Globus pallidus (tissue), 1 donor: ENCODE measurements at regions not wholly inside any gene's neighbourhood (a gene's known extent, or its start where the extent isn't known, plus 50 kb on each side); places are given as distances from the start of the nearest gene placed in this dataset.

ENCODE experiments used
- DNase-seq: peaks from one replicate; pipeline ENCODE4 v3.0.0-alpha.2; 2015; ENCODE audit warnings: low spot score

DNA sequence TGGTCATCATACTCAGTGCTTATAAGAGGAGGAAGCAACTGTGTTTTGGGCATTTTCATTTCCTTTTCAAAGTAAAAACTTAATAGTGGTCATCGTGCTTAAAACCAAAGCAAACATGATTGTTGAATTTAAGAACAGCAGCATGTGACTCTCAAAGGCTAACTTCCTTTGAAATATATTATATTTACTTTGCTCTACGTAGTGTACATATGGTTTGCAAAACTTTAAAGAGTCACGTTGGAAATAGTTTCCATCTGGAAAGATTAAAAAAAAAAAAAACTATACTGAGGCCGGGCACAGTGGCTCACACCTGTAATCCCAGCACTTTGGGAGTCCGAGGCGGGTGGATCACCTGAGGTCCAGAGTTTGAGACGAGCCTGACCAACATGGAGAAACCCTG lies 367.9 kb upstream of the BCHE start:
- no peak for DNase-seq

DNA sequence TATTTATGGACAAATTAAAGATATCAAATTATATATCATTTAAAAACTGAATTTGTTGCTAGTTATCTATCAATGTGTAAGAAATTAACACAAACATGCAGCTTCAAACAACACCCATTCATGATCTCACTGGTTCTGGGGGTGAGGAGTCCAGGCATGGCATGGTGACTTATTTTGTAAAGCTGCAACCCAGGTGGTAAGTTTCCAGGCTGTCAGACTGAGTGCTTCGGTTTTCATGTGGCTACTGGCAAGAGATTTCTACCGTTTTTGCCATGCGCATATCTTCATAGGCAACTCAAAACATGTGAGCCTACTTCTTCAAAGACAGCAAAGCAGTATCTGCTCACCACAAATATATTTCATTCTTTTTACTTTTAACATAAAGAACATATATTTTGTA lies 364.3 kb upstream of the BCHE start:
- no peak for DNase-seq

DNA sequence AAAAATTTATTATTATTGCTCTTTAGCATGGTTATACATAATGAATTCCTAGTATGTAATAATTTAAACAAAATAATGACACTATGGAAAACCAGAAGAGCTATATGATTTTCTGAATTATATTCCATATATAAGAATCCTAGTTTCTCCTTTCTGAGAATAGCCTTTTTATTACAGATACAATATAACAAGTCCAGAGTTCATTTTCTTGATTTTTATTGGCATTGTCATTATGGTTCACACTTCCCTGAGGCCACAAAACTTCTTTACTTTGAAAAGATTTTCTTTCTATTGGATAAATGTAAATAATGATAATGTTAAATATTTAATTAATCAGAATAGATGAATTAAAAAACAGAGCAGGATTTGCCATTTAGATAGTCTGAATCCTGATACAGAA lies 362.3 kb upstream of the BCHE start:
- DNase-seq: no peak

DNA sequence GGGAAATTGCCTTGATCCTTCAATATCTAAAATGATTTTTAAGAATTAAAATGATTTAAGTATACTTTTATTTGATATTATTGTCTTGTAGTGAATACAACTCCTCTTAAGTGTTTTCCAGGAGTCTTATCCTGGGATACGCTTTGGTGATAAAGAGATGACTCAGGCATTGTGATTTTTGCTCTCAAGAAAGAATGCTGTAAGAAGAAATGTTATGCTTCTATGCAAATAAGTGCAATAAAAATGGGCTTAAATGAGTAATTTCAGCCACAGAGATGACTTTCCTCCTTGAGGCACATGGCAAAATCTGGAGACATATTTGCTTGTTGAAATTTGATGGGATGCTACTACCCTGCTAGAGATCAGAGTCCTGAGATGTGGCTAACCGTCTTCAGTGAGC lies 358.6 kb upstream of the BCHE start:
- no peak for DNase-seq

DNA sequence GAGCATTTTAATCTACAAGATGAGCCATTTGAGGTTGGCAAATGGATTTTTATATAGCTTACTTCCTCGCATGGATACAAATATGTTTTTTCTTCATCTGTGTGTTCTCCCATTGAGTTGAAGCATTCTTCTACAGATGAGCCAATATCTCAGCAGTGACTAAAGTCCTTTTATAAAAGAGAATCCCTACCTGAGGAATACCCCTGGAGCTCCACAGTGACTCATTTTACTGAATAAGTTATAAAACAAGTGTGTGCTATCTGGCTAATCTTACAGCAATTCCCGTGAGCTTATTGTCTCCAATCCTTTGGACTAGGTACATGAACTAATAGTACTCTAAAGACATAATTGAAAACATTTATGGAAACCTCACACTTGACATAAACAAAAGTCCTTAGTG lies 354.2 kb upstream of the BCHE start:
- DNase-seq: no peak

DNA sequence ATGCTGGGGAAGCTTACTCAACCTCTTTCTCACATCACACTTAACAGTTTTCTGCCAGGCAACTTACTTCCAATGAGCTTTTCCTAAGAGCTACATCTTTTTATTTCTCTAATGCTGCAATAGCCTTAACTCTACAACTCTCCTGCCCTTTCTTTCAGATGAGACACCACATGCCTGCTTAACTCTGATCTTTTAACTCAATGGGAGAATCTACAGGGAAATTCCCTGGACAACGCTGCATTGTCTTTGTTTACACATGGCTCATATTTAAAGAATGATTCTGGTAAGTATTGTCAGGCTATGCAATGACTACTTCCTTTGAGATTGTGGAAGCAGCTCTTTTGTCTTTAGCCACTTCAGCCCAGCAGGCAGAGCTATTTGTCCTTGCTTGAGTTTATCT lies 353.1 kb upstream of the BCHE start:
- DNase-seq: no peak

DNA sequence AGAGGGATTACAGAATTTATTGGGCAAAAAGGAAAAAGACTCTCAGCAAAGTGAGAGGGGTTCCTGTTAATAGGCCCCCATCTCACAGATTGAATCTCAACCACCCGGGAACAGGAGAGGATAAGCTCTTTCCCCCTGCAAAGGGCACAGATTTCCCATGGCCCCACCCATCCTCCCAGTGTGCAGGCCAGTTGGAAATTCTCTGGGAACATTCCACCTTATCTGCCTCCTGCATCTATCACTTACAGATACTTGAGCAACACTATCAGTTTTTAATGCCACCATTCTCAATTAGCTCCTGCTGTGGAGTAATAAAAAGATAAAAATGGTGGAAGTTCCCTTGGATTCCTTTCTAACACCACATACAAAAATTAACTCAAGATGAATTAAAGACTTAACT lies 350.0 kb upstream of the BCHE start:
- no peak for DNase-seq

DNA sequence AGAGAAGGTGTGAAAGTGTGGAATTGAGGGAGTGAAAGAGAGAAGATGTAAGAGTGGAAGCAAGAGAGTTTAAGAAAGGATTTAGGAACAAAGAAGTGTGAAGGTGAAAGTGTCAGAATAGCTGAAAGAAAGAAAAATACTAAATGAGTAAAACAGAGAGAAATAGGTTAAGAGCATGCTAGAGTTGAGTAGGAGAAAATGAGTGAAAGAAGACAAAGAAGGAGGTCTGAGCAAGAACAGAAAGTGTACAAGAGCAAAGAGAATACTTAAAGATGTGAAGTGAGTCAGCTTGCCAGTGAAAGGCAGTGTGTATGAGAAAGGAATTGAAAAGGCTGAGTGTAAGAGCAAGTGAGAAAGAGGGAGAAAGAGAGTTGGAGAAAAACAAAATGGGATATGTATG lies 348.8 kb upstream of the BCHE start:
- DNase-seq: no peak

DNA sequence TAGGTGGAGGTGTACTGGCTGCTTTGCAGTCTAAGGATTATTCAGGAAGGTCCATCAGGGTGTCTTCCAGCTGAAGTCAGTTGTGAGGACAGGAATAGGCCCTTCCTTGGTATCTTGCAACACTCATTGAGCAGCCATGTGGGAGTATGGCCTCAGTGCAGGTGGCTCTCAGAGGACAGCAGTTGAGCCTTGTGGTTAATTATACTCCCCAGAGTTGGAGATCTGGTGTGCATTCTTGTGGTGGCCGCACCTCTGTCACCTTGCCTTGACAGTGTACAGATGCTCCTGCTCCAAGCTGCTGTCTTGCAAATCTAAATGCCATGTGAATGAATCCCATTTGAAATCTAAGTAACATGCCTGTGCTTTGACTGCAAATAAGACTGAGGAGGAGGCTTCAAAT lies 339.9 kb upstream of the BCHE start:
- DNase-seq: no peak

DNA sequence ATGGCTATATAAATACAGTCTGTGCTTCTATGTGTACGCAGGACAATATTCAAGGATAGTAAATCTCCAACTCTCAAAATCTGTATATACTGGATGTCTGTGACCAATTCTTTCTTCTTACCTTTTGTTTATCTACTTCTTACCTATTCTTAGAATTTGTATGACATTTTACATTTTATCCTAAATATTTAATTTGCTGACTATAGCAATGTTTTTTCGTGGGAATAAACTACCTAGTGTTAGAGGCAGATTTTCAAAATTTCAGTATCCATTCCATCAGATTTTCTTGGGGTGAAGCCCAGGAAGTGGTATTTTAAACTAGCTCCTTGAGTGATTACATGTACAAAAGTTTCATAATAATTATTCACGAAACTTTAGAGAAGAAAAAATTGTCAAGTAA lies 334.5 kb upstream of the BCHE start:
- DNase-seq: no peak

DNA sequence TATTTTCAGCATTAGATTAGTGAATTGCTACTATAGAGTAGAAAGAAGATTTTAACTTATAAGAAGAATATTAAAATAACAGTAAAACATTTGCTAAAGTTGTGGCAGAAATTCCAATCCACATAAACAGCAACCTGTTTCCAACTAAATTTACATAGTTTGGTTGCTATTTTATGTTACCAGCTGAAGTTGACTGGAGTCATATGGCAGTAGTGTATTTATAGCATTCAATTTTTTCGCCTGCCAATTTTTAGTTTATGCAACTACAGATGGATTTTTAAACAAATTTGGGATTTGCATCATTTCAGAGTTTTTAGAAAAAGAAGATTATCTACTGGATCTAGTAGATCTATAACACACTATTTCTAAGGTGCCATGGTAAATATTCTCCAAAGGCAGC lies 332.5 kb upstream of the BCHE start:
- DNase-seq: no peak

DNA sequence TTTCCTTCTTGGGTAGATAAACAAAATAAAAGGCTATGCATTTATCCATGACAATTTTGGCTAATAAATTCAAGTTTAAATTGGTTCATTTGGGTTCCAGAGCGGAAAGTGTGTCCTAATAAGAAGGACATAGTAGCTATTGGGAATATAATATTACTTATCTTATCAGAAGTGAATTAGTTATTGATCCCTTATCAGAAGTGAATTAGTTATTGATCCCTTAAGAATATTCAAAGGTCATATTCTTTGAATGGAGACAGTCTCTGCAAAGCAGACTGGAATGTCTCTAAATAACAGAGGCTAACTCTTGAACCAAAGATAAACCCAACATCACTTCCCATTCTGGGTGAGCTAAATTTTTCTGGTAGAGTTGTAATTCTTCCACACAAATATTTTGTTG lies 290.7 kb upstream of the BCHE start:
- DNase-seq: no peak

DNA sequence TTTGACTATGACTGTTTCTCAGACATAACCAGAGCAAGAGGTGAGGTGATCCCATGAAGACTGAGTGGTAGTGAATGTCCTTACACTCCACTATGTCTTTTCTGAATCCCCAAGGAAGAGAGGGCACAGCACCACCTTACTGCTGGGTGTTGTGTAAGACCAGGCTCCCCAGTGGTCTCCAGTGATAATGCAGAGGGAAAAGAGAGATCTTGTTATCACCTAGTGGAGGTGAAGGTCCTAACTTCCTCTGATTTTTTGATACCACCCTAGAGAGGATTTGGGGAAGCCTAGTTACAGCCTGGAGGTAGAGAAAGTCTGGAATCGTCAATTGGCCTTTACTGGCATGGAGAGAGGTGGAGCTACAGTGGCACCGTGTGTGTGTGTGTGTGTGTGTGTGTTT lies 288.0 kb upstream of the BCHE start:
- no peak for DNase-seq

DNA sequence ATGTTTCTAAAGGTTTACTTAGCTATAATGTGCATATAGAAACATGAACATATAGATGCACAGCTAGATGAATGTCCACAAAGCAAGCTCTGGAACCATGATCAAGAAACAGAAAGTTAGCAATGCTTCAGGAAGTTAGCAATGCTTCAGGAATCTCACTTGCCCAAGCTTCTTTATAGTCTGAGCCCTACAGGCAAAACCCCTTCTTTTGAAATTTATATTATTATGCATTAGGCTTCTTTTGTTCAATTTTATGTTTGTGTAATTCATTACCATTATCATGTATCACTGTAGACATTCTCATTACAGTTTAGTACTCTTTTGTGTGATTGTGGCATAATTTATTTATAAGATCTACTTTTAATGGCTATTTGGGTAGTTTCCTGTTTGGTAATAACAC lies 286.4 kb upstream of the BCHE start:
- no peak for DNase-seq

DNA sequence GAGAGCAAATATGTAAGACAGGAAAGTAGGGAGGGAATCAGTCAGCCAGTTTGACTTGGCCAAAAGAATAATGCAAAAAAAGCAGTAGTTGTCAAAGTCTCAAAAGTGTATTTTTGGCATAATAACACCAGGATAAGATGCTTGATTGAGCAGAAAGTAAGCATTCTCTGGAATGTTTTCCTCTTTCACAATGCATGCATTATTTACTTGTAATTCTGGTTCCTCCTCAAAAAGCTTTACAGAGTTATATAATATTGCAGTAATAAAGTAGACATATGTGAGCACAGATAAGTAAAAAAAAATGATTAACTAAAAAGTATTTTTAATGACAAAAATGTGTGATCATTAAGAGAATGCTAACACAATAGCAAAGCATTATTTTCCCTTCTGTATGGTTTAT lies 285.9 kb upstream of the BCHE start:
- DNase-seq: no peak

DNA sequence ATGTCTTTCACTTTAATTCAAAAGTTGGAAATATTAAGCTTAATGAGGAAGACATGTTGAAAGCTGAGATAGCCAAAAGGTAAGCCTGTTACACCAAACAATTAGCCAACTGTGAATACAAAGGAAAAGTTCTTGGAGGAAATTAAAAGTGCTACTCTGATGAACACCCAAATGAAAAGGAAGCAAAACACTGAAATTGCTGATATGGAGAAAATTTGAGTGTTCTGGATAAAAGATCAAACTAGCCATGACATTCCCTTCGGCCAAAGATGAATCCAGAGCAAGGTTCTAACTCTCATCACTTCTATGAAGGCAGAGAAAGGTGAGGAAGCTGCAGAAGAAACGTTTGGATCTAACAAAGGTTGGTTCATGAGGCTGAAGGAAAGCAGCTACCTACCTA lies 280.8 kb upstream of the BCHE start:
- no peak for DNase-seq

DNA sequence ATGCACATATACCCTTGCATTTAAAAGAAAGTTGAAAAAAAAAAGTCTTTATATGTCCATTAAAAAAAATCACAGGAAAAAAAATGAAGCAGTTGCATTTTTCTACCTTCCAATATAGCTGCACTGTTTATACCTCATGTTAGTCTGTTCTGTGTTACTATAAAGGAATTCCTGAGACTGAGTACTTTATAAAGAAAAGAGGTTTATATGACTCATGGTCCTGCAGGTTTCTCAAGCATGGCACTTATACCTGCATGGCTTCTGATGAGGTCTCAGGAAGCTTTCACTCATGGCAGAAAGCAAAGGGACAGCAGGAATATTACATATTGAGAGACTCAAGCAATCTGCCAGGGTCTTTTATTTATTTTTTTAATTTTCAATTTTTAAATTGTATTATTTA lies 277.2 kb upstream of the BCHE start:
- no peak for DNase-seq

DNA sequence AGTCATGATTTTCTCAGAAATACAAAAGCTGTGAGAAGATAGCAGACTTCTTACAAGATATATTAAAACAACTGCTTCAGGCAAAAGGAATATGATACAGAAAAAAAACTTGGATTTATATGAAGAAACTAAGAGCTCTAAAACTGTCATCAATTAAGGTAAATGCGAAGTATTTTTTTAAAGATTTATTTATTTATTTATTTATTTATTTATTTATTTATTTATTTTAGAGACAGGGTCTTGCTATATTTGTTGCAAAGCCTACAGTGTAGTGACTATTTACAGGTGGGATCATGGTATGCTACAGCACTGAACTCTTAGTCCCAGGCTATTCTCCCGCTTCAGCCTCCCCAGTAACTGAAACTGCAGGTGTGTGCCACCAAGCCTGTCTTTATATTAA lies 274.3 kb upstream of the BCHE start:
- DNase-seq: no peak

DNA sequence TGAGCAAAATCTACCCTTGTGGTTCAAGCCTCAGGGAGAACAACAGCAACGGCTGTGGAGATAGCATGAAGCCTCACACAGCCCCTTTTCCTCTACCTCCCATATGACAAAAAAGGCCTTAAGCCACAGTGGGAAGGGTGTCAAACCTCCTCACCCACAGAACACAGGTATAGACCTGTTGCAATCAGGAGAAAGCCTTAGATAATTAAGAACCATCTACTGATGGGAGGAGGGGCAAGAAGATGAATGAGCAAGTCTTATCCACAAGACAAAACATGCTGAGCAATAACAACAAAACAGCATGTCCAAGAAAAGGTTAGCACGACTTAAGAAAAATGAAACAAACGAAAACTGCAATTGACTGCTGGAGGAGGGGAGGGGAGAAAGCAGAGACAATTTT lies 272.9 kb upstream of the BCHE start:
- DNase-seq: no peak

DNA sequence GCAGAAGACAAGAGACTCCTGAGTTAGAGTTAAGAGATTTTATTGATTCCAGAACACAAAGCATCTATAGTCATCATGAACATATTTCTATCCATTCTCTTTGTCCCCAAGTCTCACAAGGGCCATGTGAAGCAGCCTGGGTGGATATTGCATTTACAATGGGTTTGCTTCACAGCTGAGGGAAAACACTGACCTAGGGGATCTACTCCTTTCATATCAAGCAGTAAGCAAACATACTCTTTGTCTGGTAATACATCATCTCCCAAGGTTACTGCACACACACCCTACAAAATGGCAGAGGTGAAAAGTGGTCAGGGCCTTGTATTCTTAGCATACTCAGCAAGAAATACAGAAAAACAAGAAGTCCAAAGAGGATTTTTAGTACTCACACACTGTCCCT lies 267.7 kb upstream of the BCHE start:
- DNase-seq: no peak

DNA sequence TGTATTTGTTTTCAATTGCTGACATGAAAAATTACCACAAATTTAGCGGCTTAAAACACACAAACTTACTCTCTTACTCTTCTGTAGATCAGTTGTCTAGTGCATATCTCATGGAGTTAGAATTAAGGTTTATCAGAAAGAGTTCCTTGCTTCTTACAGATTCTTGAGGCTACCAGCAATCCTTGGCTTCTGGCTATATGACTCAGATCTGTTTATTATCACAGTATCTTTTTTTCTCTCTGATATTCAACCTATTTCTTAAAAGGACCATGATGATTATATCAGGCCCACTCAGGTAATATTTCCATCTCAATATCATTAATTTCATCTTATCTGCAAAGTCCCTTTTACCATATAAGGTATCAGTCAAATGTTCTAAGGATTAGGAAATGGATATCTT lies 263.5 kb upstream of the BCHE start:
- DNase-seq: no peak

DNA sequence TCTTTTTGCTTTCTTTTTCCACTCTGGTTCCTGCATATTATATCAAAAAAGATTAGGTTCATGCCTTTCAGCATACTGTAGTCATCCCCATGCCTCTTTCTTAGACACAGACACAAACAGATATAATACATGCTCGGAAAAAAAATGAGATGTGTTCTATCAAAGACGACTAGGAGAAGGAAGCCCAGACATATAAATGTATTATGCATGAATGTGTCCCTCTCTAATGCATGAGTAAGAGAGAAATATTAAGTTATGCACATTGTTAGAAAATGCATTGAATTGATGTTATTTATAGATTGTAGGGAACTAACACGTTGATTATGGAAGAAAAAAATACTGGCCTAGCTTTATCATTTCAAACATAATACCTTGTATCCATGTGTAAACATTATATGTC lies 252.4 kb upstream of the BCHE start:
- DNase-seq: no peak

DNA sequence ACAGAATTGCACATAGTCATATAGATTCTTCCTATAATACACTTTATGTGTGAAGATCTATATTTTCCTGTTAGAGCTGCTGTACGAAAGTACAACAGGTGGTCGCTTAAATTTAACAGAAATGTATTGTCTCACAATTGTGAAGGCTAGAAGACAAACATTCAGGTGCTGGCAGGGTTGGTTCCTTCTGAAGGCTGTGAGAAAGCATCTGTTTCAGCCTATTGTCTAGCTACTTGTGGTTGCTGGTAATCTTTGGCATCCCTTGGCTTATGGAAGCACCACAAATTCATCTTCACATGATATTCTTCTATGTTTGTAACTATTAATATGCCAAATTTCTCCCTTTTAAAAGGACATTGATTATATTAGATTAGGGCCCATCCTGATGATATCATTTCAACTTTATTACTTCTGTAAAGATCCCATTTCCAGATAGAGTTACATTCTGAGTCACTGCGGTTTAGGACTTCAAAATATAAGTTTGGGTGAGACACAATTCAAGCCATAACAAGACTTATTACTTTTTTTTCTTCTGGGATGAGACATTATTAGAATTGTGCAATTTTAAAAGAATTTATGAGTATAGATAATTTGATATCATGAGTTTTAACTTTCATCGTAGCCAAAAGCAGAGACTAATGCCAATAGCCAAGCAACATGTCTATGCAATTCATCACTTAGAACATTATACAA lies 248.1 kb upstream of the BCHE start:
- DNase-seq: no peak

DNA sequence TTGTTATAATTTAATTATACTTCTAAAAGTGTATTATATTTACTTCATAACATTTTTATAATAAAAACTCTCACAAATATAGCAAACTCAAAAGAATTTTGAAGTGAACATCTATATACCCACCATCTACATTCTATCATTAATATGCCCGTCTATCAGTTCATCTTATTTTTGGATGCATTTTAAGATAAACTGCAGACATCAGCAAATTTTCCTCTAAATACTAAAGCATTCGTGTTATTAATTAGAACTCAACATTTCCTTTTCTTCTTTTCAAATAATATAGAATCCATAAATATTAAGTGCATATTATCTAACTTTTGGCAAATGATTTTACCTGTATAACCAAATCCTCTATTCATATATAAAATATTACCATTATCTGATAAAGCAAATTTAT lies 242.9 kb upstream of the BCHE start:
- DNase-seq: no peak

DNA sequence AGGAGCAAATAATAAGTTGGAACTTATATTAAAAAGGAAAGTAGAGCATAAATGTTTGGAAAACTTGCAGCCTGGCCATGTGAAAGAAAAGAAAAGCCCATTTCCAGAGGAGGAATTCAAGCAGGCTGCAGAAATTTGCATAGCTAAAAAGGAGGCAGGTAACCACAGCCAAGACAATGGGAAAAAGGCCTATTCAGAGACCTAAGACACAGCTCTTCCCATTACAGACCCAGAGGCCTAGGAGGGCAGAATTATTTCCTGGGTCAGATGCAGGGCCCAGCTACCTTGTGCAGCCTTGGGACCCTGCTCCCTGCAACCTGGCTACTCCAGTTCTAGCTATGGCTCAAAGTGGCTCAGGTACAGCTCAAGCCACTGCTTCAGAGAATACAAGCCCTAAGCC lies 234.6 kb upstream of the BCHE start:
- no peak for DNase-seq
